ENCODE measurements at regions not wholly inside any gene's neighbourhood (a gene's known extent, or its start where the extent isn't known, plus 50 kb on each side); places are given as distances from the start of the nearest gene placed in this dataset.

DNA sequence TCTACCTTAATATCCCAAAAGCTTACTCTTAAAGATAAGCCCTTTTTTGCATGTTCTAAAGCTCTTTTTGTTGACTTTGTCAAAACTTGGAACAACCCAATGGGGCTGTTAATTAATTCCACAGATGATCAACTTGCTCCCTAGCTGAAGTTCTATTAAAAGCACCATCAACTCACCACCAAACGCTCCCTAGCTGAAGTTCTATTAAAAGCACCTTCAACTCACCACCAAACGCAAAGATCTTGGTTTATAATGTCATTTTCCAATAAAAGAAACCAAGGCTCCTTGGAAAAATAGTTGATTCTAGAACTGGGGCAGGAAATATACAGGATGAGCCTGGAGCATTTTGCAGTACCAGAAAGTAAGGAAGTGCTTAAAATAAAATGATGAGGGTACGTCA, 122.3 kb upstream of the STT3B start:
- in situ Hi-C loops (cut with MboI; ENCODE audit: low sequenced_read_pairs): no loop called here
- Histone ChIP-seq H3K56ac (ENCODE audit: extremely low read depth, insufficient read depth, low read length) (no peak overlapping the region), H3K9ac (ENCODE audit: low read depth, low read length) (no peak overlapping the region), H2BK5ac (ENCODE audit: low read depth, low read length, poor library complexity, severe bottlenecking) (no peak overlapping the region), H3K79me1 (ENCODE audit: low read depth in 1 of 2, low read length in 2 of 2) (no peaks in the 10 kb centered on the region), H3K4me1 (ENCODE audit: control insufficient read depth, insufficient read depth, low read length) (no peaks in the 10 kb centered on the region), H2AK5ac (ENCODE audit: low read depth, low read length) (no peak overlapping the region), H3K36me3 (ENCODE audit: control insufficient read depth, insufficient read depth, low read length) (no peaks in the 10 kb centered on the region), H2BK15ac (ENCODE audit: low read depth, low read length) (no peak overlapping the region), H2BK20ac (ENCODE audit: low read depth, low read length) (no peak overlapping the region), H4K8ac (ENCODE audit: low read depth in 2 of 2, low read length in 2 of 2) (no peak overlapping the region), H3K9me1 (ENCODE audit: insufficient read depth, low read length) (no peaks in the 10 kb centered on the region), H2AFZ (replicated peaks; ENCODE audit: low read length, poor library complexity) (no peak overlapping the region), H3K18ac (ENCODE audit: low read depth, low read length) (no peak overlapping the region), H3K9me3 (ENCODE audit: control insufficient read depth, insufficient read depth, low read length) (no peaks in the 10 kb centered on the region), H4K20me1 (ENCODE audit: insufficient read depth, low read length) (no peaks in the 10 kb centered on the region), H2BK120ac (ENCODE audit: low read depth, low read length) (no peak overlapping the region), H3K27me3 (ENCODE audit: control insufficient read depth, insufficient read depth, low read length) (peaks cover 2% of the 10 kb centered on the region; the same call in 1 of the 2 replicates), H3K4ac (ENCODE audit: low read depth, low read length) (no peak overlapping the region), H4K91ac (ENCODE audit: insufficient read depth, low read depth, low read length) (no peak overlapping the region), H3K4me2 (ENCODE audit: low read depth, low read length) (no peak overlapping the region), H3K23ac (ENCODE audit: low read depth, low read length) (no peak overlapping the region), H3K27ac (ENCODE audit: insufficient read depth, low read length) (no peak overlapping the region), H4K5ac (ENCODE audit: low read depth, low read length) (no peak overlapping the region), H3K14ac (replicated peaks; ENCODE audit: low read depth, low read length) (no peak overlapping the region), H3K4me3 (ENCODE audit: insufficient read depth, low read depth, low read length) (no peak overlapping the region), H2AK9ac (replicated peaks; ENCODE audit: low read depth, low read length, poor library complexity) (no peak overlapping the region)
- POLR2A ChIA-PET (ENCODE audit: unreplicated experiment): no interaction called here
- TF ChIP-seq SMC3 (IDR thresholded peaks at IDR 0.05; ENCODE audit: low read depth, low read length) (no peak), RCOR1 (IDR thresholded peaks at IDR 0.05; ENCODE audit: insufficient replicate concordance, low read length) (no peak), RFX5 (IDR thresholded peaks at IDR 0.05; ENCODE audit: low read depth, low read length) (no peak), NFE2L2 (IDR thresholded peaks at IDR 0.05; ENCODE audit: low read depth, low read length) (no peak)
- dilution Hi-C loops (cut with HindIII; ENCODE audit: low sequenced_read_pairs, unreplicated experiment): no loop called here
- no TSS peak for BruUV-seq (replicated peaks)
- WGBS, 2 experiments (ENCODE audit: extremely low coverage in 2 of 2, insufficient read length in 1 of 2): no CpG with 5 or more reads among the region's 3 CpGs
- ATAC-seq (ENCODE audit: low read depth) (no peak), DNase-seq (no peak)
- intact Hi-C loops (cut with micrococcal nuclease): no loop called here
- CTCF ChIA-PET: no interaction called here

All from IMR-90 (cell line).